ENCODE measurements at regions not wholly inside any gene's neighbourhood (a gene's known extent, or its start where the extent isn't known, plus 50 kb on each side); places are given as distances from the start of the nearest gene placed in this dataset.
A peak's percentile ranks its signal among the peaks of the same experiment; 100 is the strongest.

- no peak for DNase-seq (ENCODE audit: low read depth)
- TF ChIP-seq CTCF (conservative IDR thresholded peaks at IDR 0.05; ENCODE audit: low read length), result no peak
These were observed 60.7 kb downstream of the RRM2 start for GRCh38 chr2:10183146-10183675.

GRCh38 chr2:10184421-10184820 lies 61.9 kb downstream of the RRM2 start:
- DNase-seq (ENCODE audit: low read depth), result no peak
- no peak for TF ChIP-seq CTCF (conservative IDR thresholded peaks at IDR 0.05; ENCODE audit: low read length)
- no peak overlapping the region for H3K4me3 ChIP-seq (ENCODE audit: low read length)

More at GRCh38 chr2:10183146-10183675, 60.7 kb downstream of the RRM2 start:
- no peak overlapping the region for H3K4me3 ChIP-seq (ENCODE audit: low read length)

- no peak overlapping the region for H3K4me3 ChIP-seq (ENCODE audit: low read length)
- no peak for TF ChIP-seq CTCF (conservative IDR thresholded peaks at IDR 0.05; ENCODE audit: low read length)
- peak; percentile 57 for DNase-seq (ENCODE audit: low read depth)
These were observed 62.5 kb downstream of the RRM2 start for GRCh38 chr2:10185046-10185445.

- no peak for DNase-seq (ENCODE audit: low read depth)
- no peak for TF ChIP-seq CTCF (conservative IDR thresholded peaks at IDR 0.05; ENCODE audit: low read length)
- H3K4me3 ChIP-seq (ENCODE audit: low read length), result no peak overlapping the region
These were observed 63.2 kb downstream of the RRM2 start for GRCh38 chr2:10185755-10186154.

- no peak for TF ChIP-seq CTCF (conservative IDR thresholded peaks at IDR 0.05; ENCODE audit: low read length)
- DNase-seq (ENCODE audit: low read depth), result no peak
- no peak overlapping the region for H3K4me3 ChIP-seq (ENCODE audit: low read length)
These were observed 64.5 kb downstream of the RRM2 start for GRCh38 chr2:10186868-10187535.

GRCh38 chr2:10187661-10188060 lies 65.1 kb downstream of the RRM2 start:
- no peak for TF ChIP-seq CTCF (conservative IDR thresholded peaks at IDR 0.05; ENCODE audit: low read length)
- no peak for DNase-seq (ENCODE audit: low read depth)
- no peak overlapping the region for H3K4me3 ChIP-seq (ENCODE audit: low read length)

- peak; percentile 14 for DNase-seq (ENCODE audit: low read depth)
- H3K4me3 ChIP-seq (ENCODE audit: low read length), result no peak overlapping the region
- peak; percentile 25 for TF ChIP-seq CTCF (conservative IDR thresholded peaks at IDR 0.05; ENCODE audit: low read length)
These were observed 65.7 kb downstream of the RRM2 start for GRCh38 chr2:10188211-10188610.
